ENCODE measurements at regions not wholly inside any gene's neighbourhood (a gene's known extent, or its start where the extent isn't known, plus 50 kb on each side); places are given as distances from the start of the nearest gene placed in this dataset.

GRCh38 chr16:22693638-22694340 is 120.2 kb upstream of the HS3ST2 start:
- TF ChIP-seq GABPA (IDR thresholded peaks at IDR 0.05; ENCODE audit: low read depth) (no peak), RXRA (IDR thresholded peaks at IDR 0.05; ENCODE audit: borderline replicate concordance, low read depth) (no peak), PBX3 (IDR thresholded peaks at IDR 0.05) (no peak), ZBTB33 (IDR thresholded peaks at IDR 0.05; ENCODE audit: borderline replicate concordance, low read depth) (no peak), CTCF (IDR thresholded peaks at IDR 0.05) (no peak), TCF12 (IDR thresholded peaks at IDR 0.05) (no peak), FOXM1 (IDR thresholded peaks at IDR 0.05; ENCODE audit: low read depth) (no peak)

All from SK-N-SH (cell line).